Common myeloid progenitor, CD34-positive (primary cell): ENCODE measurements at regions not wholly inside any gene's neighbourhood (a gene's known extent, or its start where the extent isn't known, plus 50 kb on each side); places are given as distances from the start of the nearest gene placed in this dataset.
A peak's percentile ranks its signal among the peaks of the same experiment; 100 is the strongest.

Experiments used
- CTCF ChIA-PET: fragments of 350-600 bp; sonication (Branson Sonifier 250); formaldehyde crosslinking; loops from one replicate; lab custom pipeline; 2021; ENCODE audit warnings: antibody characterized with exemption; lab: Charles Lee
- POLR2A ChIA-PET: fragments of 350-600 bp; sonication (Branson Sonifier 250); formaldehyde crosslinking; loops from one replicate; lab custom pipeline; 2021; ENCODE audit warnings: antibody characterized with exemption; lab: Charles Lee
- DNase-seq, 3 donors: peaks; one replicate each; pipeline versions ENCODE4 v3.0.0 to v3.0.0-alpha.2; 2013
- H3K27ac ChIP-seq, 2 experiments: 1 replicate in 1 of 2; 2 replicates in 1 of 2; pipeline ENCODE4 v1.7.0; 2013; ENCODE audit warnings: inconsistent platforms in 2 of 2, low read length in 2 of 2, mild to moderate bottlenecking in 2 of 2, low read depth in 1 of 2, moderate library complexity in 1 of 2; ENCODE audit not compliant: severe bottlenecking in 2 of 2, insufficient read depth in 1 of 2, poor library complexity in 1 of 2
- H3K27me3 ChIP-seq, 5 experiments: replicated peaks in 2 of 5; 1 replicate in 3 of 5; 2 replicates in 2 of 5; pipeline versions ENCODE4 v1.6.1 to v1.7.0; 2013; ENCODE audit warnings: low read length in 4 of 5, mild to moderate bottlenecking in 2 of 5, moderate library complexity in 2 of 5, inconsistent platforms in 1 of 5; ENCODE audit not compliant: insufficient read depth in 5 of 5, control insufficient read depth in 4 of 5
- H3K36me3 ChIP-seq, 4 experiments: 1 replicate in 2 of 4; 2 replicates in 2 of 4; pipeline versions ENCODE4 v1.6.1 to v1.7.0; 2013; ENCODE audit warnings: low read length in 3 of 4, control low read depth in 1 of 4, mild to moderate bottlenecking in 1 of 4; ENCODE audit not compliant: control insufficient read depth in 4 of 4, insufficient read depth in 4 of 4
- H3K4me1 ChIP-seq, 4 experiments: 1 replicate in 3 of 4; 2 replicates in 1 of 4; pipeline versions ENCODE4 v1.6.1 to v1.7.1; 2013; ENCODE audit warnings: low read length in 3 of 4, mild to moderate bottlenecking in 3 of 4, control low read depth in 1 of 4, inconsistent platforms in 1 of 4, moderate library complexity in 1 of 4; ENCODE audit not compliant: control insufficient read depth in 4 of 4, insufficient read depth in 4 of 4; ENCODE audit errors: control extremely low read depth in 1 of 4
- H3K4me3 ChIP-seq, 7 experiments: 1 replicate in 4 of 7; 2 replicates in 3 of 7; pipeline versions ENCODE4 v1.5.1 to v1.7.0; 2013; ENCODE audit warnings: mild to moderate bottlenecking in 7 of 7, low read length in 6 of 7, moderate library complexity in 6 of 7, inconsistent platforms in 2 of 7, low read depth in 2 of 7, control low read depth in 1 of 7; ENCODE audit not compliant: insufficient read depth in 4 of 7, control insufficient read depth in 1 of 7; ENCODE audit errors: extremely low read depth in 1 of 7
- H3K9me3 ChIP-seq, 5 experiments: 1 replicate in 4 of 5; 2 replicates in 1 of 5; pipeline versions ENCODE4 v1.6.1 to v1.7.1; 2013; ENCODE audit warnings: low read length in 4 of 5, mild to moderate bottlenecking in 2 of 5, inconsistent platforms in 1 of 5, low read depth in 1 of 5, moderate library complexity in 1 of 5; ENCODE audit not compliant: control insufficient read depth in 4 of 5, insufficient read depth in 2 of 5; ENCODE audit errors: control extremely low read depth in 1 of 5
- WGBS: methylation state at CpG from one replicate; pipeline ENCODE4 v1.1.5; 2013; ENCODE audit not compliant: insufficient coverage; 5-methylcytosine and 5-hydroxymethylcytosine counted together

- WGBS: 60% methylated on average over 1 of the region's 2 CpGs
- Histone ChIP-seq H3K4me3 (no peak overlapping the region), H3K36me3 (no peaks in the 10 kb centered on the region), H3K9me3 (no peaks in the 10 kb centered on the region), H3K27ac (no peak overlapping the region), H3K4me1 (no peaks in the 10 kb centered on the region), H3K27me3 (no peaks in the 10 kb centered on the region)
- ChIA-PET CTCF (interaction anchor here (0.6 kb wide), 1 partner anchor 18 kb away, joined by 3 read pairs; no protein-coding TSS in a partner anchor), POLR2A (no interaction called here)
- no peak for DNase-seq
Measured at GRCh38 chr15:56868170-56868569, 50.3 kb upstream of the TCF12 start.

- Histone ChIP-seq H3K4me3 (no peak overlapping the region), H3K4me1 (no peaks in the 10 kb centered on the region), H3K27ac (no peak overlapping the region), H3K27me3 (no peaks in the 10 kb centered on the region), H3K36me3 (no peaks in the 10 kb centered on the region), H3K9me3 (no peaks in the 10 kb centered on the region)
- 100% methylated on average over 4 of the region's 4 CpGs for WGBS
- CTCF ChIA-PET: no interaction called here
- DNase-seq: peak in 1 of 3 donors; percentile 11
- POLR2A ChIA-PET: no interaction called here
Measured at GRCh38 chr15:56866803-56867202, 51.6 kb upstream of the TCF12 start.

GRCh38 chr15:56857828-56858227, 60.6 kb upstream of the TCF12 start:
- POLR2A ChIA-PET: no interaction called here
- no peak overlapping the region for H3K27ac ChIP-seq
- CTCF ChIA-PET: no interaction called here
- H3K27me3 ChIP-seq: no peaks in the 10 kb centered on the region
- H3K4me1 ChIP-seq: no peaks in the 10 kb centered on the region
- H3K36me3 ChIP-seq: no peaks in the 10 kb centered on the region
- H3K9me3 ChIP-seq: no peaks in the 10 kb centered on the region
- H3K4me3 ChIP-seq: no peak overlapping the region
- DNase-seq: no peak
- 50% methylated on average over 2 of the region's 2 CpGs for WGBS

GRCh38 chr15:56856934-56857333, 61.5 kb upstream of the TCF12 start:
- ChIA-PET CTCF (no interaction called here), POLR2A (no interaction called here)
- 86% methylated on average over 1 of the region's 1 CpG for WGBS
- DNase-seq: no peak
- H3K9me3 ChIP-seq: no peaks in the 10 kb centered on the region
- H3K4me3 ChIP-seq: no peak overlapping the region
- no peak overlapping the region for H3K27ac ChIP-seq
- H3K27me3 ChIP-seq: no peaks in the 10 kb centered on the region
- H3K4me1 ChIP-seq: no peaks in the 10 kb centered on the region
- no peaks in the 10 kb centered on the region for H3K36me3 ChIP-seq

- POLR2A ChIA-PET: interaction anchor here (0.6 kb wide), 1 partner anchor 10 kb away, joined by 4 read pairs; no protein-coding TSS in a partner anchor
- H3K4me3 ChIP-seq: no peak overlapping the region
Measured at GRCh38 chr15:56844892-56845291, 73.6 kb upstream of the TCF12 start.

GRCh38 chr15:56844471-56844870, 74.0 kb upstream of the TCF12 start:
- Histone ChIP-seq H3K4me1 (no peaks in the 10 kb centered on the region), H3K9me3 (peaks cover 0 to 4% (median 0%) of the 10 kb centered on the region in 5 experiments), H3K4me3 (no peak overlapping the region), H3K27me3 (no peaks in the 10 kb centered on the region), H3K36me3 (peaks cover 0 to 6% (median 0%) of the 10 kb centered on the region in 4 experiments), H3K27ac (no peak overlapping the region)
- DNase-seq: no peak
- ChIA-PET CTCF (no interaction called here), POLR2A (interaction anchor here (0.6 kb wide), 1 partner anchor 9 kb away, joined by 4 read pairs; no protein-coding TSS in a partner anchor)
- 93% methylated on average over 3 of the region's 3 CpGs for WGBS

More at GRCh38 chr15:56844892-56845291, 73.6 kb upstream of the TCF12 start:
- no peaks in the 10 kb centered on the region for H3K27me3 ChIP-seq
- no peak overlapping the region for H3K27ac ChIP-seq
- peaks cover 0 to 4% (median 0%) of the 10 kb centered on the region in 5 experiments for H3K9me3 ChIP-seq
- CTCF ChIA-PET: no interaction called here
- no peaks in the 10 kb centered on the region for H3K4me1 ChIP-seq
- peaks cover 0 to 6% (median 0%) of the 10 kb centered on the region in 4 experiments for H3K36me3 ChIP-seq
- no peak for DNase-seq

GRCh38 chr15:56839641-56840040, 78.8 kb upstream of the TCF12 start:
- POLR2A ChIA-PET: no interaction called here
- DNase-seq: no peak

More at GRCh38 chr15:56839641-56840040, 78.8 kb upstream of the TCF12 start:
- peaks cover 0 to 3% (median under 1%) of the 10 kb centered on the region in 4 experiments for H3K4me1 ChIP-seq
- H3K36me3 ChIP-seq: no peaks in the 10 kb centered on the region
- no peak overlapping the region for H3K4me3 ChIP-seq
- peaks cover 0 to 4% (median 0%) of the 10 kb centered on the region in 5 experiments for H3K9me3 ChIP-seq
- H3K27me3 ChIP-seq: no peaks in the 10 kb centered on the region
- CTCF ChIA-PET: no interaction called here
- H3K27ac ChIP-seq: no peak overlapping the region
